A673 (cell line): ENCODE measurements at regions not wholly inside any gene's neighbourhood (a gene's known extent, or its start where the extent isn't known, plus 50 kb on each side); places are given as distances from the start of the nearest gene placed in this dataset.

ENCODE experiments used
- BruUV-seq: library from RNA; stranded (reverse); fragments of 400-500 nt; replicated peaks from 2 replicates; lab custom pipeline; 2021; lab: Mats Ljungman, UMichigan
- CTCF ChIA-PET: fragments of 300-600 bp; sonication (Branson Sonifier 250); formaldehyde crosslinking; loops from one replicate; lab custom pipeline; 2022; ENCODE audit warnings: antibody characterized with exemption; lab: Charles Lee
- POLR2A ChIA-PET: fragments of 300-600 bp; sonication (Branson Sonifier 250); formaldehyde crosslinking; loops from one replicate; lab custom pipeline; 2022; ENCODE audit warnings: antibody characterized with exemption; ENCODE audit not compliant: low non-redundant PET; lab: Charles Lee
- DNase-seq: peaks from one replicate; pipeline ENCODE4 v3.0.0-alpha.2; 2015; ENCODE audit warnings: low spot score
- H3K27ac ChIP-seq: fragments of 200-600 bp; sonication (generic); 2 replicates; pipeline ENCODE4 v1.5.1; 2016; ENCODE audit warnings: mixed run types, low read depth, mild to moderate bottlenecking, mixed read lengths, antibody characterized with exemption, low read length; ENCODE audit not compliant: poor library complexity, severe bottlenecking
- H3K27me3 ChIP-seq: fragments of 200-600 bp; sonication (generic); replicated peaks from 2 replicates; pipeline ENCODE4 v1.6.1; 2017; ENCODE audit warnings: mixed run types, low read depth, mild to moderate bottlenecking, mixed read lengths, antibody characterized with exemption, low read length; ENCODE audit not compliant: insufficient read depth, poor library complexity
- H3K36me3 ChIP-seq: fragments of 200-600 bp; sonication (generic); 2 replicates; pipeline ENCODE4 v1.6.1; 2016; ENCODE audit warnings: mixed run types, mild to moderate bottlenecking, mixed read lengths, antibody characterized with exemption, low read length; ENCODE audit not compliant: insufficient read depth, poor library complexity, severe bottlenecking
- H3K4me1 ChIP-seq: fragments of 200-600 bp; sonication (generic); 2 replicates; pipeline ENCODE4 v1.6.1; 2017; ENCODE audit warnings: mixed run types, mild to moderate bottlenecking, mixed read lengths, antibody characterized with exemption, low read length; ENCODE audit not compliant: insufficient read depth, poor library complexity, severe bottlenecking
- H3K4me3 ChIP-seq: fragments of 200-600 bp; sonication (generic); 2 replicates; pipeline ENCODE4 v1.5.1; 2016; ENCODE audit warnings: low read depth, mixed run types, mild to moderate bottlenecking, mixed read lengths, low read length; ENCODE audit not compliant: poor library complexity, severe bottlenecking
- H3K9me3 ChIP-seq: fragments of 200-600 bp; sonication (generic); 2 replicates; pipeline ENCODE4 v1.6.1; 2016; ENCODE audit warnings: mixed run types, low read depth, mild to moderate bottlenecking, mixed read lengths, antibody characterized with exemption, low read length; ENCODE audit not compliant: poor library complexity, severe bottlenecking
- EZH2 ChIP-seq: fragments of 200-600 bp; sonication (generic); IDR thresholded peaks from 2 replicates; pipeline ENCODE4 v1.6.1; 2017; ENCODE audit warnings: borderline replicate concordance, low read depth, mild to moderate bottlenecking, mixed read lengths, antibody characterized with exemption, low read length; ENCODE audit not compliant: poor library complexity, severe bottlenecking
- intact Hi-C: fragments of 100-400 bp; cut with micrococcal nuclease; formaldehyde crosslinking; loops from one replicate; pipeline ENCODE4 v1.10.0; 2022; ENCODE audit not compliant: unreplicated experiment
- TF ChIP-seq, protein P1 (sequence below): fragments of 300-800, 200-600 bp; sonication (generic); conservative IDR thresholded peaks from 2 replicates; pipeline ENCODE4 v1.5.1; 2017; ENCODE audit warnings: low read depth, mild to moderate bottlenecking, antibody characterized with exemption, low read length, moderate library complexity, mixed read lengths

DNA sequence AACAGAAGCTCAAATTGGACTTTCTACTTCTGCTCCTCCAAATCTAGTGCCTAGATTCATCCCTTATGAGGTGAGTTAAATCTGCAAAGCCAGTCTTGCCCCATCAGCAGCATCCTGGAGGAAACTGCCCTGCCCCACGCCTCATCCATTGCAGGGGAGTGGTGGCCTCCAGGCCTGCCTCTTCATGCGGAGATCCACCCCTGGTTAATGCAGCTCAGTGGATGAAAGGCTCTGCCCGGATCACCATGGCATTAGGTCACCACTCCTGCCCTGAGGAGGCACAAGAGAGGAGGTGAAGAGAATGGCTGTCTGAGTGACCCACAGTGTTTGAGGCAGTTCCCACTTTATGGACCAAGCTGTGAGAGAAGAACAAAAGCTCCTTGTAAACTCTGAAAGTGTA, 218.1 kb downstream of the C12orf75 start:
- no peaks in the 10 kb centered on the region for H3K36me3 ChIP-seq
- DNase-seq, result no peak
- BruUV-seq, result no TSS peak
- no peak overlapping the region for H3K4me3 ChIP-seq
- no peaks in the 10 kb centered on the region for H3K9me3 ChIP-seq
- H3K27me3 ChIP-seq, result no peaks in the 10 kb centered on the region
- intact Hi-C loops, result no loop called here
- H3K4me1 ChIP-seq, result no peaks in the 10 kb centered on the region
- TF ChIP-seq, protein P1, sequence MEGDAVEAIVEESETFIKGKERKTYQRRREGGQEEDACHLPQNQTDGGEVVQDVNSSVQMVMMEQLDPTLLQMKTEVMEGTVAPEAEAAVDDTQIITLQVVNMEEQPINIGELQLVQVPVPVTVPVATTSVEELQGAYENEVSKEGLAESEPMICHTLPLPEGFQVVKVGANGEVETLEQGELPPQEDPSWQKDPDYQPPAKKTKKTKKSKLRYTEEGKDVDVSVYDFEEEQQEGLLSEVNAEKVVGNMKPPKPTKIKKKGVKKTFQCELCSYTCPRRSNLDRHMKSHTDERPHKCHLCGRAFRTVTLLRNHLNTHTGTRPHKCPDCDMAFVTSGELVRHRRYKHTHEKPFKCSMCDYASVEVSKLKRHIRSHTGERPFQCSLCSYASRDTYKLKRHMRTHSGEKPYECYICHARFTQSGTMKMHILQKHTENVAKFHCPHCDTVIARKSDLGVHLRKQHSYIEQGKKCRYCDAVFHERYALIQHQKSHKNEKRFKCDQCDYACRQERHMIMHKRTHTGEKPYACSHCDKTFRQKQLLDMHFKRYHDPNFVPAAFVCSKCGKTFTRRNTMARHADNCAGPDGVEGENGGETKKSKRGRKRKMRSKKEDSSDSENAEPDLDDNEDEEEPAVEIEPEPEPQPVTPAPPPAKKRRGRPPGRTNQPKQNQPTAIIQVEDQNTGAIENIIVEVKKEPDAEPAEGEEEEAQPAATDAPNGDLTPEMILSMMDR, result no peak
- no peak for TF ChIP-seq EZH2
- H3K27ac ChIP-seq, result no peak overlapping the region
- POLR2A ChIA-PET, result no interaction called here
- CTCF ChIA-PET, result no interaction called here

GRCh38 chr12:105552056-105552455, 221.6 kb downstream of the C12orf75 start:
- no peak for DNase-seq
- ChIA-PET POLR2A (no interaction called here), CTCF (no interaction called here)
- intact Hi-C loops, result no loop called here
- Histone ChIP-seq H3K9me3 (no peaks in the 10 kb centered on the region), H3K27me3 (no peaks in the 10 kb centered on the region), H3K4me3 (no peak overlapping the region), H3K36me3 (no peaks in the 10 kb centered on the region), H3K27ac (no peak overlapping the region), H3K4me1 (no peaks in the 10 kb centered on the region)
- TF ChIP-seq EZH2, result no peak
- TF ChIP-seq, protein P1, result no peak
- no TSS peak for BruUV-seq

GRCh38 chr12:105554223-105554678, 223.8 kb downstream of the C12orf75 start:
- H3K36me3 ChIP-seq, result no peaks in the 10 kb centered on the region
- ChIA-PET POLR2A (no interaction called here), CTCF (no interaction called here)
- no peaks in the 10 kb centered on the region for H3K4me1 ChIP-seq
- intact Hi-C loops, result no loop called here
- DNase-seq, result no peak
- H3K27me3 ChIP-seq, result no peaks in the 10 kb centered on the region
- no peak overlapping the region for H3K27ac ChIP-seq
- no peaks in the 10 kb centered on the region for H3K9me3 ChIP-seq
- TF ChIP-seq, protein P1, result no peak
- no peak for TF ChIP-seq EZH2
- BruUV-seq, result no TSS peak
- H3K4me3 ChIP-seq, result no peak overlapping the region
